DND-41 (cell line): ENCODE measurements at regions not wholly inside any gene's neighbourhood (a gene's known extent, or its start where the extent isn't known, plus 50 kb on each side); places are given as distances from the start of the nearest gene placed in this dataset.

ENCODE experiments used
- ATAC-seq: fragments of 200-7000 bp; cut with Tn5 transposase; 3 replicates; pipeline ENCODE4 v1.9.1; 2021; ENCODE audit warnings: low read depth; ENCODE audit not compliant: insufficient read depth
- DNase-seq: peaks from one replicate; pipeline ENCODE4 v3.0.0-alpha.2; 2020
- H2AFZ ChIP-seq: 2 replicates; pipeline ENCODE4 v1.6.0; 2012; ENCODE audit warnings: low read depth, low read length
- H3K27ac ChIP-seq: 2 replicates; pipeline ENCODE4 v1.5.1; 2012; ENCODE audit warnings: low read length, inconsistent platforms
- H3K27me3 ChIP-seq: fragments of 200-600 bp; sonication (generic); 2 replicates; pipeline ENCODE4 v1.6.0; 2012; ENCODE audit warnings: low read length, mild to moderate bottlenecking, inconsistent platforms; ENCODE audit not compliant: insufficient read depth, poor library complexity
- H3K36me3 ChIP-seq: 2 replicates; pipeline ENCODE4 v1.5.1; 2012; ENCODE audit warnings: low read length, inconsistent platforms; ENCODE audit not compliant: insufficient read depth
- H3K4me1 ChIP-seq: 2 replicates; pipeline ENCODE4 v1.5.1; 2012; ENCODE audit warnings: mild to moderate bottlenecking, low read length; ENCODE audit not compliant: insufficient read depth
- H3K4me2 ChIP-seq: 2 replicates; pipeline ENCODE4 v1.6.0; 2012; ENCODE audit warnings: mild to moderate bottlenecking, moderate library complexity, low read length, inconsistent platforms; ENCODE audit not compliant: insufficient read depth
- H3K4me3 ChIP-seq, 2 experiments: fragments of 200-600 bp in 1 of 2; shearing (Covaris generic) in 1 of 2; 2 replicates each; pipeline ENCODE4 v1.5.1; 2012 to 2016; ENCODE audit warnings: inconsistent platforms in 2 of 2, low read length in 2 of 2, mild to moderate bottlenecking in 2 of 2, low read depth in 1 of 2, moderate library complexity in 1 of 2
- H3K79me2 ChIP-seq: 2 replicates; pipeline ENCODE4 v1.6.0; 2012; ENCODE audit warnings: low read length, inconsistent platforms; ENCODE audit not compliant: insufficient read depth
- H3K9ac ChIP-seq: 2 replicates; pipeline ENCODE4 v1.6.0; 2012; ENCODE audit warnings: low read depth, mild to moderate bottlenecking, inconsistent platforms, low read length, moderate library complexity
- H3K9me3 ChIP-seq: 2 replicates; pipeline ENCODE4 v1.5.1; 2012; ENCODE audit warnings: low read length, moderate library complexity, mild to moderate bottlenecking, inconsistent platforms; ENCODE audit not compliant: insufficient read depth, severe bottlenecking
- H4K20me1 ChIP-seq: 2 replicates; pipeline ENCODE4 v1.6.0; 2012; ENCODE audit warnings: low read length; ENCODE audit not compliant: insufficient read depth
- CTCF ChIP-seq: IDR thresholded peaks from 2 replicates; pipeline ENCODE4 v1.5.1; 2012; ENCODE audit warnings: borderline replicate concordance, low read length, moderate library complexity, mild to moderate bottlenecking; ENCODE audit not compliant: poor library complexity, severe bottlenecking; ENCODE audit errors: extremely low read depth
- EZH2 ChIP-seq: IDR thresholded peaks from 3 replicates; pipeline ENCODE4 v1.6.1; 2012; ENCODE audit warnings: borderline replicate concordance, low read depth, mild to moderate bottlenecking, moderate library complexity, low read length, inconsistent platforms; ENCODE audit not compliant: severe bottlenecking

GRCh38 chr22:27690599-27690998 is 111.0 kb downstream of the MN1 start:
- Histone ChIP-seq H3K9ac (no peak overlapping the region), H3K27ac (no peak overlapping the region), H3K4me1 (no peaks in the 10 kb centered on the region), H3K9me3 (no peaks in the 10 kb centered on the region), H2AFZ (no peak overlapping the region), H3K4me2 (no peak overlapping the region), H3K4me3 (no peak overlapping the region), H3K36me3 (no peaks in the 10 kb centered on the region), H3K27me3 (peaks cover 7% of the 10 kb centered on the region), H3K79me2 (no peaks in the 10 kb centered on the region), H4K20me1 (no peaks in the 10 kb centered on the region)
- no peak for TF ChIP-seq EZH2
- no peak for DNase-seq
- no peak for ATAC-seq

GRCh38 chr22:27692243-27692642 is 109.3 kb downstream of the MN1 start:
- Histone ChIP-seq H3K9me3 (peaks cover 2% of the 10 kb centered on the region), H2AFZ (no peak overlapping the region), H4K20me1 (no peaks in the 10 kb centered on the region), H3K36me3 (no peaks in the 10 kb centered on the region), H3K79me2 (no peaks in the 10 kb centered on the region), H3K27me3 (peaks cover 7% of the 10 kb centered on the region), H3K4me3 (no peak overlapping the region), H3K9ac (no peak overlapping the region), H3K4me2 (no peak overlapping the region), H3K27ac (no peak overlapping the region), H3K4me1 (no peaks in the 10 kb centered on the region)
- ATAC-seq (no peak), DNase-seq (no peak)
- no peak for TF ChIP-seq CTCF
- no peak for TF ChIP-seq EZH2

- Histone ChIP-seq H3K4me2 (no peak overlapping the region), H4K20me1 (no peaks in the 10 kb centered on the region), H3K4me3 (no peak overlapping the region), H3K9ac (no peak overlapping the region), H3K27ac (no peak overlapping the region), H3K9me3 (peaks cover 8% of the 10 kb centered on the region), H3K36me3 (no peaks in the 10 kb centered on the region), H3K27me3 (peaks cover 7% of the 10 kb centered on the region), H3K4me1 (no peaks in the 10 kb centered on the region), H3K79me2 (no peaks in the 10 kb centered on the region), H2AFZ (no peak overlapping the region)
- DNase-seq (no peak), ATAC-seq (no peak)
- no peak for TF ChIP-seq EZH2
- TF ChIP-seq CTCF: no peak
Observed at GRCh38 chr22:27695925-27696324, 105.6 kb downstream of the MN1 start.

GRCh38 chr22:27697888-27698287 is 103.7 kb downstream of the MN1 start:
- Histone ChIP-seq H3K79me2 (no peaks in the 10 kb centered on the region), H3K4me1 (no peaks in the 10 kb centered on the region), H3K9me3 (peaks cover 12% of the 10 kb centered on the region), H3K4me3 (no peak overlapping the region), H4K20me1 (no peaks in the 10 kb centered on the region), H3K9ac (no peak overlapping the region), H3K36me3 (no peaks in the 10 kb centered on the region), H3K27me3 (no peaks in the 10 kb centered on the region), H2AFZ (no peak overlapping the region), H3K27ac (no peak overlapping the region), H3K4me2 (no peak overlapping the region)
- no peak for DNase-seq
- TF ChIP-seq EZH2 (no peak), CTCF (no peak)
- no peak for ATAC-seq
